ENCODE measurements at regions not wholly inside any gene's neighbourhood (a gene's known extent, or its start where the extent isn't known, plus 50 kb on each side); places are given as distances from the start of the nearest gene placed in this dataset.

DNA sequence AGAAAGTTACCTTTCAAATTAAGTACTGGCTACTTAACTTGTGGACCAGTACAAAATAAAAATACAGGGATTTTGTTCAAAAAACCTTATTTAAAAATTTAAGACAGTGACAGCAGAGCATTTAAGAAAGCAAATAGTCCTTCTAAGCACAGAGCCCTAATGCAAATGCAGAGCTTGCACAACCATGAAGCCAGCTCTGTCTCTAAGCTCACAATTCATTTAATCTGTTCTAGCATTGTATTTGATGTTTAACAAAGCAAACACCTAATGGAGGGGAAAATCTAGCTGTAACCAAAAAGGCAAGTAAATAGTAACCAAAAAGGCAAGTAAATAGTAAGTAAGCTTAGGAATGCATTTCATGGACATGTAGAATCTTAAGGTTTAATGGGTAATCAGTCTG is 138.7 kb upstream of the GHR start:
- Histone ChIP-seq H3K79me2 (ENCODE audit: control insufficient read depth, insufficient read depth, low read length) (no peaks in the 10 kb centered on the region), H3K4me1 (ENCODE audit: control insufficient read depth, extremely low read depth, insufficient read depth, low read length) (no peaks in the 10 kb centered on the region), H4K20me1 (ENCODE audit: control insufficient read depth, extremely low read depth, insufficient read depth, low read length) (no peaks in the 10 kb centered on the region), H3K4me2 (ENCODE audit: extremely low read depth, insufficient read depth, low read length) (no peak overlapping the region), H3K36me3 (ENCODE audit: control insufficient read depth, insufficient read depth, low read length) (no peaks in the 10 kb centered on the region), H3K27me3 (ENCODE audit: control insufficient read depth, insufficient read depth, low read length) (no peaks in the 10 kb centered on the region), H3K9ac (ENCODE audit: insufficient read depth, low read length) (no peak overlapping the region), H3K9me3 (ENCODE audit: control insufficient read depth, insufficient read depth, low read depth, low read length) (no peaks in the 10 kb centered on the region), H3K4me3 (replicated peaks in 1 of 4; ENCODE audit: control extremely low read depth in 1 of 4, insufficient read depth in 1 of 4, low read depth in 3 of 4, low read length in 4 of 4) (no peak overlapping the region), H3K27ac (ENCODE audit: insufficient read depth, low read length) (no peak overlapping the region), H2AFZ (ENCODE audit: low read length) (no peak overlapping the region)
- TF ChIP-seq EZH2 (IDR thresholded peaks at IDR 0.05; ENCODE audit: low read length, missing control alignments) = no peak
- TF ChIP-seq, protein P1, sequence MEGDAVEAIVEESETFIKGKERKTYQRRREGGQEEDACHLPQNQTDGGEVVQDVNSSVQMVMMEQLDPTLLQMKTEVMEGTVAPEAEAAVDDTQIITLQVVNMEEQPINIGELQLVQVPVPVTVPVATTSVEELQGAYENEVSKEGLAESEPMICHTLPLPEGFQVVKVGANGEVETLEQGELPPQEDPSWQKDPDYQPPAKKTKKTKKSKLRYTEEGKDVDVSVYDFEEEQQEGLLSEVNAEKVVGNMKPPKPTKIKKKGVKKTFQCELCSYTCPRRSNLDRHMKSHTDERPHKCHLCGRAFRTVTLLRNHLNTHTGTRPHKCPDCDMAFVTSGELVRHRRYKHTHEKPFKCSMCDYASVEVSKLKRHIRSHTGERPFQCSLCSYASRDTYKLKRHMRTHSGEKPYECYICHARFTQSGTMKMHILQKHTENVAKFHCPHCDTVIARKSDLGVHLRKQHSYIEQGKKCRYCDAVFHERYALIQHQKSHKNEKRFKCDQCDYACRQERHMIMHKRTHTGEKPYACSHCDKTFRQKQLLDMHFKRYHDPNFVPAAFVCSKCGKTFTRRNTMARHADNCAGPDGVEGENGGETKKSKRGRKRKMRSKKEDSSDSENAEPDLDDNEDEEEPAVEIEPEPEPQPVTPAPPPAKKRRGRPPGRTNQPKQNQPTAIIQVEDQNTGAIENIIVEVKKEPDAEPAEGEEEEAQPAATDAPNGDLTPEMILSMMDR (conservative IDR thresholded peaks at IDR 0.05 in 1 of 2, IDR thresholded peaks at IDR 0.05 in 1 of 2; ENCODE audit: low read depth in 1 of 2, low read length in 2 of 2) = no peak
- DNase-seq (ENCODE audit: low read depth in 2 of 2) = no peak

DNA sequence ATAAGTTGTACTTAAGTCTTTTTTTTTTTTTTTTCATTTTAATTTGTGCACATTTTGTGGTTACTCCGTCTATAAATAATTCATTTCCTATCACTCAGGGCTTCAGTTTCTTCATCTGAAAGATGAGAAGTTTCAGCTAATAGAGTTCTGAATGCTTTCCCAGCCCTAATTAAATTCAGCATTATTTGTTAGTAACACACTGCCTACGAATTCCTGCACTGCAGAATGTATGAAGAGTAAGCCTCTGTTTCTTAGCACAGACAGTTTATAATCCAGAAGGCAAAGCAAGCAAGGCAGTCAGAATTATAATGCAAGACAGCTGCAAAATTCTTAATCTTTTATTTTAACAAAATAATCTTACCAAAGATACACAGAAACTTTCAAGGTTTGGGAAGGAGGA is 138.0 kb upstream of the GHR start:
- Histone ChIP-seq H3K9me3 (ENCODE audit: control insufficient read depth, insufficient read depth, low read depth, low read length) (no peaks in the 10 kb centered on the region), H3K4me1 (ENCODE audit: control insufficient read depth, extremely low read depth, insufficient read depth, low read length) (no peaks in the 10 kb centered on the region), H3K27ac (ENCODE audit: insufficient read depth, low read length) (no peak overlapping the region), H2AFZ (ENCODE audit: low read length) (no peak overlapping the region), H3K27me3 (ENCODE audit: control insufficient read depth, insufficient read depth, low read length) (no peaks in the 10 kb centered on the region), H3K79me2 (ENCODE audit: control insufficient read depth, insufficient read depth, low read length) (no peaks in the 10 kb centered on the region), H3K4me3 (replicated peaks in 1 of 4; ENCODE audit: control extremely low read depth in 1 of 4, insufficient read depth in 1 of 4, low read depth in 3 of 4, low read length in 4 of 4) (no peak overlapping the region), H4K20me1 (ENCODE audit: control insufficient read depth, extremely low read depth, insufficient read depth, low read length) (no peaks in the 10 kb centered on the region), H3K36me3 (ENCODE audit: control insufficient read depth, insufficient read depth, low read length) (no peaks in the 10 kb centered on the region), H3K9ac (ENCODE audit: insufficient read depth, low read length) (no peak overlapping the region), H3K4me2 (ENCODE audit: extremely low read depth, insufficient read depth, low read length) (no peak overlapping the region)
- TF ChIP-seq EZH2 (IDR thresholded peaks at IDR 0.05; ENCODE audit: low read length, missing control alignments) = no peak
- TF ChIP-seq, protein P1 (conservative IDR thresholded peaks at IDR 0.05 in 1 of 2, IDR thresholded peaks at IDR 0.05 in 1 of 2; ENCODE audit: low read depth in 1 of 2, low read length in 2 of 2) = no peak
- no peak for DNase-seq (ENCODE audit: low read depth in 2 of 2)

DNA sequence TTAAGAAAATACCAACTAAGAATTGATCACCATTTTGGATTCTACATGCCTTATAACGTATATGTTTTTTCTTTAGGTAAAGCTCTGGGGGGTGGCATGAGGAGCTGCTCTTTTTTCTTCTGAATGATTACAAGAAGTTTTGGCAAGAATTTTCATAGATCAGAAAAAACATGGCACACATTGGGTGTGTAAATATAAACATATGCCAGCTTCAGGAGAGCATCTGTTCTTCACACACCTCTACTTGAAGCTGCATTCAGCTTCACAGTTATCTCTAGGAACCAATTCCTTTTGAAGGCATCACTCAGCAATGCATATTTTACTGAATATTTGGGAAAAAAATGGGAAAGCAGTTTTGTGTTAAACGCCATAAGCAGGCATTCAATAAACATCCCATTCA is 122.7 kb upstream of the GHR start:
- TF ChIP-seq, protein P1 (conservative IDR thresholded peaks at IDR 0.05 in 1 of 2, IDR thresholded peaks at IDR 0.05 in 1 of 2; ENCODE audit: low read depth in 1 of 2, low read length in 2 of 2) = no peak
- no peak for TF ChIP-seq EZH2 (IDR thresholded peaks at IDR 0.05; ENCODE audit: low read length, missing control alignments)
- no peaks in the 10 kb centered on the region for H3K27me3 ChIP-seq (ENCODE audit: control insufficient read depth, insufficient read depth, low read length)
- H4K20me1 ChIP-seq (ENCODE audit: control insufficient read depth, extremely low read depth, insufficient read depth, low read length) = no peaks in the 10 kb centered on the region
- H2AFZ ChIP-seq (ENCODE audit: low read length) = no peak overlapping the region
- H3K4me3 ChIP-seq (replicated peaks in 1 of 4; ENCODE audit: control extremely low read depth in 1 of 4, insufficient read depth in 1 of 4, low read depth in 3 of 4, low read length in 4 of 4) = no peak overlapping the region
- H3K79me2 ChIP-seq (ENCODE audit: control insufficient read depth, insufficient read depth, low read length) = no peaks in the 10 kb centered on the region
- no peaks in the 10 kb centered on the region for H3K4me1 ChIP-seq (ENCODE audit: control insufficient read depth, extremely low read depth, insufficient read depth, low read length)
- H3K36me3 ChIP-seq (ENCODE audit: control insufficient read depth, insufficient read depth, low read length) = no peaks in the 10 kb centered on the region
- H3K27ac ChIP-seq (ENCODE audit: insufficient read depth, low read length) = no peak overlapping the region
- no peak overlapping the region for H3K4me2 ChIP-seq (ENCODE audit: extremely low read depth, insufficient read depth, low read length)
- no peak for DNase-seq (ENCODE audit: low read depth in 2 of 2)
- no peak overlapping the region for H3K9ac ChIP-seq (ENCODE audit: insufficient read depth, low read length)
- no peaks in the 10 kb centered on the region for H3K9me3 ChIP-seq (ENCODE audit: control insufficient read depth, insufficient read depth, low read depth, low read length)

All from fibroblast of lung (primary cell).